Ammon's horn (tissue), 1 donor: ENCODE measurements at regions not wholly inside any gene's neighbourhood (a gene's known extent, or its start where the extent isn't known, plus 50 kb on each side); places are given as distances from the start of the nearest gene placed in this dataset.

Experiments used
- DNase-seq: peaks from one replicate; pipeline ENCODE4 v3.0.0-alpha.2; 2016; ENCODE audit warnings: low spot score

DNA sequence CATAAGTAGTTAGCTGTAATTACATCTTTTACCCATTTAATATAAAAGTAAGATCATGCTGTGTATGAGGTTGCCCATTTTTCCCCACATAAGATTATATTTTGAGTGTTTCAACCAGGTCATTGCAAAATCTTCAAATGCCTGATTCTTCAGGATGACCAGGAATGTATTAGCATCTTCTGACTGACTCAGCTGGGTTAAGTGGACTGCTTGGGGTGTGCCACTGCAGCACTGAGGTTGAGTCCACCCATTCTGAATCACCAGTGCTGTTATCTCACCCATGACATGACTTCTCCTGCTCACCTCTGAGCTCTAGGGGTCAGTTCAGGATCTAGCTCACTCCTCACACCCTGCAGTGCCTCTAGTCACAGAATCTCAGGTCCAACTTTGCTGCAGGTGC, 576.7 kb upstream of the ZEB2 start:
- no peak for DNase-seq

DNA sequence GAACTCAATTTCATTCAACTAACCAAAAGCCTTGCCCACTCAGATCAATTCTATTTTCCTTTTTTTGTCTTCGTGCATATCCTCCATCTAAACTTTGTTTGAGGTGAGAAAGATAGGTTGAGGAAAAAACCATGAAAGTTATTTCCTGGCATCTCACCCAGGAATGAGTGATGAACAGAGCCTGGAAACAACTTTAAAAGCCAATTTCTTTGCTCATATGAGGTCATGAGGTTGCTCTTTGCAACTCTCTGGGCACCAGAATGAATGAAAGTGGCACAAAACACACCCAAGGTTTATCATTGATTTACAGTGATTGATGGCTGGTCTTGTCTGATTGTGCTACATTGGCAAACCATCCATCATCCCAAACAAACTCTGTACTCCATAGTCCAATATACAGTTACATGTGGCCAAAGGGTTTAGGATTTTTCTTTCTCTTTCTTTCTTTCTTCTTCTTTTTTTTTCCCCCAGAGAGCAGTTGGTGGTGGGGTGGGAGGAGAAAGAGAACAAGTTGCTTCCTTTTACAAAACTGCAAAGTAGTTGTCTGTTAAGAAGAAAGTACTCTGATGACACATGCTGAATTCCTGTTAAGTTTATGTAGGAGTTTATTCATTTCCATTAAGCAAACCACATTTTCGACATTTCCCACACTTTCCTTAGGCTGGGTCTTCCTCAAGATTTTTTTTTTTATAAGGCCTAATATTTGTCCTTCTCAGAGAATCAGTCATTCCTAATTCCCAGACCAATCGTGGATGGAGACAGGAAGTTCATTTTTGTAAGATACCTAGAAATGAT, 575.9 kb upstream of the ZEB2 start:
- DNase-seq = no peak

DNA sequence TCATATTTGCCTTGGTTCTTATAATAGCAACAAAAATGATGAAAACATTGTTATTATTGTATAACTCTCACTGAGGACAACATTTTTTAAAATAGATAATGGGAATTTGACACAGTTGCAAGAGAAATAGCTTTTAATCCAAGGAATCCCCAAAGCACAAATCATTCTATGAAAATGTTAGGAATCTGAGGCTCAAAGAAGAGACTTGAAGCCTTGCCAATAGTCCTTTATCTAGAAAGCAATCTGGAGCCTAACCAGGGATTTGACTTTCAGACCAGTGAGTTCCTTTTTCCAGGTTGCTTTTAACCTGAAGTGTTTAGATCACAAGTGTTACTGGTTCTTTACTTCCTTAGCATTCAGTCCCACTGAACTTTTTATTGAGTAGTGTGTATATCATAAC, 574.5 kb upstream of the ZEB2 start:
- DNase-seq = no peak

DNA sequence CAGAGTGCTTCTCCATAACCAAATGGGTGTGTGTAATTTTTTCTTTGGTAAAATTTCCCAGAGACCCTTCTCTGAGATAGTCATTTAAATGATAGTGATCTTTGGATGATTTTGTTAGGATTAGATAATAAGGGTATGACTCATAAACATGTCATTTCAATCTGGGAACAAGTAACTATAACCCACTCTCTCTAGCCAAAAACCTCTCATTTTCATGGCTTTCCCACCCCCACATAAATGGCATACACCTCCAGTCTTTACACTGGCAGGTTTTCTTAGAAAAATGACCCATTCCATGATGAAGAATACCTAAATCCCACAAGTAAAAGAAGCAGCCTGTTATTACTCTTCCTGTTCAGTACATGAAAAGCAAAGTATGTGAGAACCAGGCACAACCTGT, 572.0 kb upstream of the ZEB2 start:
- peak; percentile 17 for DNase-seq

DNA sequence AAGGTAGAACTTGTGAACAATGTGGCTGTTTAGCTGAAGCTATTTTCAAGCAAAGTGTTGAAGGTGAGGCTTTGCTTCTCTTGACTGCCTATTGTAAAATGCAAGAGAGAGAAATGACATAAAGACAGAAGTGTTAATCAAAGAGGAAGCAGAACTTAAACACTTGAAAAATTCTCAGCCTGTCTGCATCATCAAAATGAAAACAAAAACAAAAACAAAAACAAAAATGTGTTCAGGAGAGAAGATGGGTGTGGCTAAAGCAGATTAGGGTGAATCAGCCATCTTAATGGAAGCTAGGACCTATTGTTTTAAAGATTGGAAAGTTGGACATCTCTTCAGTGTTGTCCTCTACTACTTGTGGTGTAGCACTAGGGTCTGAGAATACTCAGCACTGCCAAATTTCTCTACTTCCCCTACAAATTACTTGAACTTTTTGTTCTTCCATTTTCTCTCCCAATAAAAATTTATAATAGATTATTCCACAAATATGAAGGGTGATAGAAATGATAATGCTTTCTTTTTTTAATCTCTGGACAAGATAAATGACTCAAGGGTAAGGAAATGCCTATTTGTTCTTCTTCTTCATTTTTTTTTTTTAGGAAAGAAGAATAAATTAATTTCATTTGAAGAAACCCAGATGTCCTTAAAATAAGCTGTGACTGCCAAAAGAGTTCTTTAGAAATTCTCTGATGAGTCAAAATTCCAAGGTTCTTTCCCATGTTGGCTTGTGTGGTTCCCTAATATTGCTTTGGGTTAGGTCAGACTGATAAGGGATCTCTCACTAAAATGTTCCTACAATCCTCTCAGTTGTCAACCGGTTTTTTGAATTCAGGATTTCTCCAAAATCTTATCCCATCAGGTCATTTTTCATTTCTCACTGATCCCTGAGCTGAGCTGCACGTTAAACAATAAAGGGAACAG, 571.2 kb upstream of the ZEB2 start:
- DNase-seq = no peak

DNA sequence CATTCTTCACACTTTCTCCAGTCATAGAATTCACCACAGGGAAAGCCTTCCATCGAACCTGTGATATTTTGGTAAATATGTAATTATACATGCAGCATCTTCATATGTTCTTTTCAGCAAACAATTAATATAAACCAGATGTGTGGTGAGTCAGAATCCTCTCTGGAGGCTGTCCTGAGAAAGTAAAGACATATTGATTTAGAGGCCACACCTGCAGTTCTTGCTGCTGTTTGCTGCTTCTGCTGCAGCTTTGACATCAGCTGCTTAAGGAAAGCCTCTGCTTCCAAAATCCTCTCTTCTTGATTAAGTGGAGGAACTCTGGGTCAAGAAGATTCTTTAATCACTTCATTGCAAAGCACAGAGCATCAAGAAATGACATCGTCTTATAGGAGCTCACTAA, 568.8 kb upstream of the ZEB2 start:
- DNase-seq = no peak

DNA sequence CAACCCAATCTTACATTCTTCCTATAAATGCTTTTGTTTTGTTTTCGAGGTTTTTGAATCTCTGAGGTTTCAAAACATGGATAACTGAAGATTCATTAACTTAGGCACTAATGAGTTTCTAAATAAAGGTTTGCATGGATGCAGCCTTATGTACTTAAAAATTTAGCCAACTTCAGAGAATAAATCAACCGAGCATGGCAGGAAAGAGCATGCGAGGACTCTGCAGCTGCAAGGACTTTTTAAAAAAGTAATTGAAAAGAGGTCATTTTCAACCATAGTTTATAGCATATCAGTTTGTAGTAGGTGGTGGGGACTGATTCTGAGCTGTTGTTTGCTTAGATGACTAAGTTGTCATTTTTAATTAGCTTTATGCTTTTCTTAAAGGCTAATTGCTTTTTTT, 567.0 kb upstream of the ZEB2 start:
- DNase-seq = no peak

DNA sequence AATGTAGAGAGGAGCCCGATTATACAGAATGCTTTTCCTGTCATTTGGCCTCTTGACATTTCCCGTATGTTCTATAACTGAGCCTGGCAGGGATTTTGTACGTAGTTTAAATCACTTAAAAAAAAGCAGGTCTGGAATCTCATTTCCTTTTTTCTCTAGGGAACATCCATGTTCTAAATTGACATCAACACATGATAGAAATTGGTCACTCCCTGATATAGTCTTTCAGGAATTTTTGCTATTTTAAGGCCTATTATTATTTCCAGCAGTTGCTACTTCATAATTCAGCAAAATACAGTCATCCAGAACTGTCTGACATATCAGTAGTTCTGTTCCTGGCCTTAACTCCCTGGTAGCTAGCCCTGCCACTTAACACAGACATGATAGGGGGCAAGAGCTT, 565.7 kb upstream of the ZEB2 start:
- DNase-seq = no peak

DNA sequence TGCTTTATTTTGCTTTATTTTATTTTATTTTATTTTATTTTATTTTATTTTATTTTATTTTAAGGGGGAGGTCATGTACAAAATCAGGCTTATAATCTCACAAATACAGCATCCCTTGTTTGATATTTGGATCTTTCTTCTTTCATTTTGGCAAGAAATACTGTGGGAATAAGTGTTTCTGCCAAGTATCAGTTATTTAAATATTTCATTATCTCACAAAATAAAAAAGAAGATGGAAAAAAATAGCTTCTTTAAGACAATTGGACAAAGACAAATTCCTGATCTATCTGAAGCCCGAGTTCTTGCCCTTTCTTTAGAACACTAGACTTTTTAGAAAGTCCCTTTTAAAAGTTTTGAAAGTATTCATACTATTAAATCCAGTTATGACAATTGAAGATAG, 560.5 kb upstream of the ZEB2 start:
- DNase-seq = no peak

DNA sequence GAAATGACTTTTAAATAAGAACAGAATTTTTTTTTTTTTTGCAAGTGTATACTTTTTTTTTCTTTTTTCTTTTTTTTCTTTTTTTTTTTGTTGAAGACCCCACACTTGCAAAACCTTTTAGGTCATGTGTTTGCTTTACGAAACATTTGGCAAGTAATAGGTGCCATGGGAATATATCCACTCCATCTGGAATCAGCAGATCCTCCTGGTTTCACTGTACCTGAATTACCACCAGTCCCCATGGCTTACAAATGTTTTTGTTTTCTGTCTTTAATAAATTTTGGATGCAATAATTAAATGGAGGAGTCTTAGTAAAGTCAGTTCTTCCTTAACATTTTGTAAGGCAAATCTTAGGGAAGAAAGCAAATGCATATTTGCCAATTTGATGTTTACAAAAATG, 559.7 kb upstream of the ZEB2 start:
- DNase-seq = no peak

DNA sequence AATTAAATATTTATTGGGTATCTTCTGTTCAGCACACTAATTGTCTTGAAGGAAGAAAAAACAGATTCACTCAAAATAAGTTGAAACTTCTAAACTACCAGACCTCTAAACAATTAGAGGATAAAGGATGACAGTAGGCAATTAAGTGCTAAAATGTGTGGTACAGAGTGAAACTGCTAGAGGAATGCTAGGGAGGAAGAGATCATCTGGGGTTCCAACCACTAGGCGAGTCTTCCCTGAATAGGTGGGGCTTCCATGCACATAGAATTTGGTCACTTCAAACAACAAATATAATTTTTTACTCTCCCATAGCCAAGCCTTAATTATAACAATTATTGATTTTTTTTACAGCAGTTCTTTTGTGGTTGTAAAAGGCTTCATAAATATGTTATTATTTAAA, 559.0 kb upstream of the ZEB2 start:
- DNase-seq = no peak

DNA sequence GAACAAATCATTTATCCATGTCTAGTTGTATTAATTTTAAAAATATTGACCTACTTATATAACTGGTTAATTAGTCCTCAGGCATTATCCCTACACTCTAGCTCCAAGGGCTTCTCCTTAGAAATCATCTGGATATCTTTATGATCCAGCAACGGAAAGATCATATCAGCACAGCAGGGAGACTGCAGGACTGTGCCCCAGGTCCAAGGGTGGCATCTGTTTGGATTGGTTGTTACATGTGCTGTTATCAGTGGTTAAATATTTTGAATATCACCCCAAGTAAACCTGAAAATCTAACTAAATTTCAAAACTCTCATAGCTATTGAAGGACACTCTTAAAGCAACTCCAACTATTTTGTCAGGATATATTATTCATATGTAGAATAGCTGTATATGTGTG, 556.2 kb upstream of the ZEB2 start:
- no peak for DNase-seq

DNA sequence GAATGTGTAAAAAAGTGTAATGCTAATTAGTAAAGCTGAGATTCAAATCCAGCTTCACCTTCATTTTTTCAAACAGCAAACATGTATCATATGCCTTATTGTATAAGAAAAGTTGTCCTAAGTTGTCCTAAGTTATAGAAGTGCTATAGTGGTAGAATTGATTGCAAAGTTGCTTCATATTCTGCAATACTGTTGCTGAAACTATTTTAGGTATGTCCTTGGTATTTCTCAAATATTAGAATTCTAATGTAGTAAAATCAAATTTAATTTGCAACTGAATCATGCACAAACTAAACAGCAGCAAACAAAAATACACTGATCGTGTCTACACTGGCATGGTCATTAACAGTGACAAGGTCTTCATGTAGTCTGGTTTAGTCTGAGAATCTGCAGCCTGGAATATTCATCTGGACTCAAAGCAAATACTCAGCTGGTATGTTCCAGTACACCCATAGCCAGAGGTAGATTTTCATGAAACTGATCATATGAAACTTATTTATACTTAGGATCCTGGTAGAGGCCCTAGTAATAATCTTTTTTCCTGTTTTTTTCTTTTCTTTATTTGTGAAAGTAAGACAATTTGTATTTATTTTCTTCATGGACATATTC, 555.6 kb upstream of the ZEB2 start:
- no peak for DNase-seq

DNA sequence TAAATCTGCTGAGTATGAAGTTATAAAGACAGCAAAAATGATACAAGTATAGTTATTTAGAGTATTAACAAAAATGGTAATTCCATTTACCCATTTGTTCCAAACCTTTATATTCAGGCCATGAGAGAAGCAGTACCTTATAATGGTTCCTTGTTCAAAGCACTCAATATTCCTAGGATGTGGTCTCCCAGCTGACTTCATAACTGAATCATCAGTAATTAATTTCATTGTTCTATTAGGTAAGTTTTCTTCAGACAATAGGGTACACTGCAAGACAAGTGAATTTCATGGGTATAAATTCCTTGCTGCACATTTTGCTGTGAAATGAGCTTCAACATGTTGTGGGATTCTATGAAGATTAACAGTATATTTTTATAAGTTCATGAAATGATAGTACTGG, 550.8 kb upstream of the ZEB2 start:
- no peak for DNase-seq

DNA sequence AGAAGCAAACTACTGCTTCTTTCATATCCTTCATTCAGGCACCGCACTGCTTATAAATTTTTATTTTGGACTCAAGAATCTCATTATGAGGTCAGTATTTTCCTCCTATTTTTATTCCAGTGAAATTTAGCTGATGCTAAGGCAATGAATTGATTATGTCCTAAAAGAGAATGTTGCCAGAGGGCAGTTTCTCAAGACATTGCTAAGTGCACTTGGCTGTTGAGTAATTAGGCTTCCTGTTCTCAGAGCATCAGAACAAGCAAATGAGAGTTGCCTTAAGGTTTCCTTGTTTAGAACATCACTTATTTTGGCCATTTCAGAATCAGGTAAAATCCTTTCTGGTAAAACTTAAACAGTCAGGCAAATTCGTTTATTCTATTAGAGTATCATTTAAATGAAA, 548.6 kb upstream of the ZEB2 start:
- DNase-seq = no peak

DNA sequence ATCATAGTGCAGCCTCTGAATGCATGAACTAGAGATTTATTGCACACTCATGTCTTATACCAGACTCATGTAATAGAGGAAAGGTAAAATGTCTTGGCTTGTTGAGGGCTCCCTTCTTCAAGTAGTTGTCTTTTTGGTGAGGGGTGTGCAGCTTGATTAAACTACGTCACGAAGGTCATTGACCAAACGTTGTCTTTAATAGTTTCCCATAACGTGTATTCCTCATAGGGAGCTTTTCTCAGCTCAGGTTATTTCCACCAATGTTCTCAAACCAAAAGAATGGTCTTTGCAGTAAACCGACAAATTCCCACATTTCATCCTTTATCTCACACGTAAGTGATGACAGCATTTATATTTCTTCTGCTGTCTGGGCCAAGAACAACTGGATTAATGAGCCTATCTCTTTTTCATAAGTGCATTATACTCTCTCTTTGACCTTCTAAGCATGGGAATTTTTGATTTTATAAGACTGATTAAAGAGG, 547.7 kb upstream of the ZEB2 start:
- no peak for DNase-seq

DNA sequence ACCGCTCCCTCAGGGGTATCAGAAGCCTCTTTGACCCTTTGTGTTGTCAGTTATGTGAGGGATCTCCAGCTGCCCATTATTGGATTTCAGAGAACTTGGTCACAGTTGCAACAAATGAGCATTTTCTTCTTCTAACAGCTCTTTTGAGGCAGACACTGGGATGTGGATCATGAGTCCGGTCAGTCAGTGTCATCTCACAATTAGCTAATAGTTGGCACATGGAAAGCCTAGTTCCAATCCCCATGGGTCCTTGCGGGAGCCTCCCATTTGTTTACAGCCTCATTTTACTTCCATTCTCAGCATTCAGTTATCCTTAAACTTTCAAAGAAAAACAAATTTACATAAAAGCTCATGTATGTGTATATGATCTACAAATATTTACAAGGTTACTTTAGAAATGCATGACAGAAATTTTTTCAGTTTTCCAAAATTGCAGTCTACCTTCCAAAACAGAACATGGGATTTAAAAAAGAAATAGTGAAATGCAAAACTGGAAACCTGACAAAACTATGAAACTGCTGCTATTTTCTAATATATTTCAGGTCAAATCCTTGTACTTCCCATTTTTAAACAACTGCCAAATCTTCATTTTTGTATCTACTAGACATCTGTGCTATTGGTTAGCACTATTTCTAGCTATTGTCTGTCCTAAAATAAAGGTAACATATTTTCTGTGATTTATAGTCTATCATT, 547.1 kb upstream of the ZEB2 start:
- DNase-seq = peak; percentile 88

DNA sequence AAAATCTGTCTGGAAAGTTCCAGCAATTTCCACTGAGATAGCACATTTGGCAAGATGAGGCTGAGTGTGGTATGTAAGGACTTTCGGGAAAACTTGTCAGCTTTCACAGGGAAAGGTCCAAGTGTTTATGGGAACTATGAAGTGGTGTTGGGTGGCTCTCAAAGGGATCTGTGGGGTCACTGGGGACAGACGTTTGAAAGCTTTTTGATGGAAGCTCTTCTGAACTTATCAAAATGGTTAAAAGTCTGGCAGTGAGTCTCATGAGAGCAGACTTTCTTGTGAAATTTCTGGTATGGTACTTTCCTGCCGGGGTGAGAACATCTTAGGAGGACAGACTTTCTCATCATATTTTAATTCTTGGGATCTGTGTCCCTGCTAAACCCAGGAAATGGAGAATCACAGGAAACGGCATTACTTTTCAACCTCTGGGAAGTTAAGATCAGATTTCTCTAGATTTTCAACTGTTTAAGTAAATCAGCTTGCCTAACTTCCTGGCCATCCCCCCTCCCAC, 546.3 kb upstream of the ZEB2 start:
- no peak for DNase-seq

DNA sequence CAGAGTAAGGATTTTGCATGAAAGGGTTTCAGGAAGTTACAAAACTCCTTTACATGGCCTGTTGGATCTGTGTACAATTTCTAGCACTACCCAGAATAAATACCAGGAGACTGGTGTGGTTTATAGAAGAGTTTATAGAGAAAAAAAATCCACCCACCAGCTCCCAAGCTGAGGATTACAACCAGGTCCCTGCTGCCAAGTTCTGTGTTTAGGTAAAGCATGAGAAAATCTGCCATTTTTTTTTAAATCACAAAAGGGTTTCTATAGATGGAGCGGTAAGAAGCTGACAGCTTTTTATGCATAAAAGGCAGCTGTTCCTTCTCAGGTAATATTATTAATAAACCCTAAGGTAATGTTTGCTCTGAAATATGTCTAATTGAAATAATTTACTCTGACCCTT, 545.4 kb upstream of the ZEB2 start:
- DNase-seq = no peak

DNA sequence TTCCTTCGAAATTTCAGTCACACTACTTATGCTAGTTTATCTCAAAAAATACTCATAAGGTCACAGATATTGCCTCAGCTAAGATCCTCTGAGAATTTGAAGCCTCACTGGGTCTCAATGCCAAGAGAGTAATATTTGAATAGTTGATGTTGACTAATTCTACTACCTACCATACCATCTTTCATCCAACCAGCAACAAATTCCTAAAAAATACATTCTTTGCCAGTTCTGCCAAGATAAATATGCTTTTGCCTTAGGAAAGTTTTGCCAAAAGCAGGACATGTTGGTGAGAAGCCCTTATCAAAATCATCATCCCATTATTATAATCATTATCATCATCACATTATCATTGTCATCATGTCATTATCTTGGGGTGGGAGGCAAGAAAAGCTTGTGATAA, 544.6 kb upstream of the ZEB2 start:
- DNase-seq = no peak

DNA sequence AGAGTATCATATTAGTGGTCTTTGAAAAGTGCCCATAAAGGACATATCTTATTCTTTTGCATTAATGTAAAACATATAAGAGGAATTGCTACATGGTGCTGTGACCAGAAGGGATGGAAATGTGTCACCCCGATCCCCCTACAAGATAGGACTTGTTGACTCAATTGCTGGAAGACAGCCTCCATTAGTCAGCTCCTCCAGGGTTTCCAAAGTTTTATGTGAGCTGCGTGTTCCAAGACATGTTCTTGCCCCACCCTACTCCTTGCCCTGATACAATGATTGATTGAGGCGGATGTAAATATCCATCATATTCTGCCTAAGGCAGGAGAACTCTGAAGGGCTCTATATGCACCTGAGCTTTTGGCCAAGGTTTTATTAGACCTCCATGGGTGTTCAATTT, 541.0 kb upstream of the ZEB2 start:
- DNase-seq = no peak

DNA sequence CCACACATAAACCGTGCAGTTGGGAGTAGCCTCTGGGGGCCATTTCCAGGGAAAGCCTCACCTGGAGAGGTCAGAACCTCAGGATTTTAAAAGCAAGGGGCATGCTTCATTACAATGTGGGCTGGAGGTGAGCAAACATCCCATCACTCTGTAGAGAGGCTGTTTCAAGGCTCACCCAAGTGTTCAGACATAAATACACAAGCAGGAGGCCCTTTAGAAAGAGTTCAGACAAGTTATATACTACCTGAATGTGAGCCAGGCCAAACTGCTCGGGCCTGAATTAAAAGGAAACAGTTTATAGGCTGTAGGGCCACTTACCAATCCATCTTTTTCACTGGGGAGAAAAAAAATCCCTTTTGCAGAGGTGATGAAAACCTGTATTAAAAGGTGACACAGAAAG, 540.0 kb upstream of the ZEB2 start:
- no peak for DNase-seq
